B cell (primary cell): ENCODE measurements at regions not wholly inside any gene's neighbourhood (a gene's known extent, or its start where the extent isn't known, plus 50 kb on each side); places are given as distances from the start of the nearest gene placed in this dataset.

Source experiments
- CTCF ChIP-seq: fragments of 200-600 bp; IDR thresholded peaks from one replicate; pipeline ENCODE4 v1.8.0; 2022; ENCODE audit warnings: antibody characterized with exemption, mild to moderate bottlenecking
- EZH2 ChIP-seq: IDR thresholded peaks from 2 replicates; pipeline ENCODE4 v1.6.1; 2012; ENCODE audit warnings: borderline replicate concordance, low read depth, mild to moderate bottlenecking, moderate library complexity, low read length; ENCODE audit not compliant: insufficient read depth, poor library complexity, severe bottlenecking

- TF ChIP-seq CTCF (no peak), EZH2 (no peak)
These were observed 132.0 kb upstream of the NSMCE3 start for GRCh38 chr15:29401644-29402043.
